ENCODE measurements at regions not wholly inside any gene's neighbourhood (a gene's known extent, or its start where the extent isn't known, plus 50 kb on each side); places are given as distances from the start of the nearest gene placed in this dataset.

GRCh38 chr7:153408360-153409335 is 643.5 kb upstream of the DPP6 start:
- no peak for TF ChIP-seq CTCF (conservative IDR thresholded peaks at IDR 0.05; ENCODE audit: low read length)
- TF ChIP-seq EZH2phosphoT487 (IDR thresholded peaks at IDR 0.05; ENCODE audit: borderline replicate concordance, low read depth, low read length), result no peak
